DMS53 treated with DMSO at 0.1 percent for 48 hours (cell line): ENCODE measurements at regions not wholly inside any gene's neighbourhood (a gene's known extent, or its start where the extent isn't known, plus 50 kb on each side); places are given as distances from the start of the nearest gene placed in this dataset.
A peak's percentile ranks its signal among the peaks of the same experiment; 100 is the strongest.

ENCODE experiments used
- DNase-seq: peaks from one replicate; lab custom pipeline; 2025; ENCODE audit not compliant: unreplicated experiment; lab: John Stamatoyannopoulos, UW

DNA sequence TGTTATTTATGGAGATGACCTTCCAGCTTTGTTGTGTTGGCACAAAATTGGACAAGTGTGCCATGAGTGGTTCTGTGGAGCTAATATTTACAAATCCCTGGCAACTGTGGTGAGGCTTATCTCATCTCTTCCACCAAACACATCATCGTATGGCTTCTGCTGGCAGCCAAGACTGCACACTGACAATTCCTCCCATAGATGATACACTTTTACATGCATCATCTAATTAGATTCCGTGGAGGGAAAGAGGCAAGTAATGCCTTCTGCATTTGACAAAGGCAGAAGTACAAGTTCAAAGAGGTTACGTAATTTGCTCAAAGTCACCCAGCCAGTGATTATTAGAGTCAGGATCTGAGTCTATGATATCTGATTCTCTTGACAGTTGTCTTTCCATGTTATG is 62.7 kb upstream of the KIRREL3 start:
- no peak for DNase-seq

GRCh38 chr11:127061947-127062346 is 61.4 kb upstream of the KIRREL3 start:
- DNase-seq: no peak

- no peak for DNase-seq
These were observed 59.2 kb upstream of the KIRREL3 start for GRCh38 chr11:127059750-127060149.

GRCh38 chr11:127059286-127059685 is 58.7 kb upstream of the KIRREL3 start:
- no peak for DNase-seq

DNA sequence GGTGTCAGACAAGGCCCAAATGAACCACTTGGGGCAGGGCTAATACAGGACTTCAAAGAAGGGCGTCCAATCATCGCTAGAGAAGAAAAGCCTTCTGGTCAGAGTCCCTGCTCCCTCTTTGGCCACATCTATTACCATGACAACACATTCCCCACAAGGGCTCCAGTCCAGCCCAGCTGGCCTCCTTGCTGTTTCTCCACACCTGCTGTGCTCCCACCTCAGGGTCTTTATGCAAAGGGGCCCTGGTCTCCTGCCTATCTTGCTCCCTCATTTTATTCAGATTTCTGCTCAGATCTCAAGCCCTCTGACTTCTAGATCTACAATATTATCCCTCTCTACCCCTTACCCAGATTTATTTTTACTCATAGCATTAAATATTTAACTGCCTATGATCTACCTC is 58.0 kb upstream of the KIRREL3 start:
- DNase-seq: no peak

DNA sequence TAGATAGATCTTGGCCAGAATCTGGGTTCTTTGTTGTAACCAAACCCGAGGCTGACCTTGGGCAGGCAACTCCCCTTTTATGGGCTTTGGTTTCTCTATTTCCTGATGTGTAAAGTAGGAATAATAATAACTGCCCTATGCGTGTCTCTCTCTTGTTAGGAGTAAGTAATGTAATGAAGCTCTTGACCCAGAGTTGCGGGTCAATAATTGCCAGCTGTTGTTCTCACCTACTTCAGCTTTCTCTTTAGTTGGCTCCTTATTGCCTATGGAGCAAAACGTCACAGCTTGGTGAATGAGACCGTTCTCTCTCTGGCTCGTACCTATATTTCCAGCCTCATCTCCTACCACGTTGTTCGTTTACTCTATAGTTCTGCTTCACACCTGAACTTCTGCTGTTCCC is 56.6 kb upstream of the KIRREL3 start:
- peak; percentile 21 for DNase-seq

- DNase-seq: no peak
These were observed 55.9 kb upstream of the KIRREL3 start for GRCh38 chr11:127056338-127056971.

DNA sequence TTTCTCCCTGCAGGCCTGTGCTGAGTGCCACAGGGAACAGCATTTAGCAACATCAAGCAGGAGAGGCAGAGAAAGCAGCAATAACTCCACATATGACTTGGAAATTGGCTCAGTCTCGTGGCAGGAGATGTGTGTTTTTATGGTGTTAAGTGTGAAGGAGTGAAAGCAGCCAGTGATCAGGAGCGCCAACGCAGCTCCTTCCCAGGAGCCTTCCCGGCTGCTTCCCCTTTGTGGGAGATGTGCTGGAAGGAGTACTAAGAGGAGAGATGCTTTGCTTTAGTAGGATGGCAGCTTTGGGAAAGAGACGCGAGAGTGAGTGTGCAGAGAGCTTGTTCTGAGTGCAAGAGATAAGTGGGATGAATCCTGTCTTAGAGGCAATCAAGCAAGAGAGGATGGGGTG is 54.7 kb upstream of the KIRREL3 start:
- DNase-seq: no peak

- no peak for DNase-seq
These were observed 53.6 kb upstream of the KIRREL3 start for GRCh38 chr11:127054153-127054552.

DNA sequence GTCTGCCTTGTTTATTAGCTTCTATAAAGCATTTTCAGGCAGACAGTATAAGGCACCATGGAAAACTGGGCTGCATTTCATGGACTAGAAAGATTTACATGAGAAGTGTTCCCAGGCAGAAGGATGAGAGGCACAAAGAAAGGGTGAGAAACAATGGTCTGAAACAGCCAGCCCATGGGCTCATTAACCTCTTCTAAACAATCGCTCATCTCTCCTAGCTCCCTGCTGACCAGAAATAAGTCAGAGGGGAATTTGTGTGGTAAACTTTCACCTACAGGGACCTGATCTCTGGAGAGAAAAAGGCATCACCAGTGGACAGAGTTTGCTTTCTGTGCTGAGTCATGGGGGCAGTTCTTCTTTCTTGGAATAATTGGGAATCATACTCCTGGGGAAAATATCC is 51.8 kb upstream of the KIRREL3 start:
- DNase-seq: no peak
